Gastrocnemius medialis (tissue), 4 donors: ENCODE measurements at regions not wholly inside any gene's neighbourhood (a gene's known extent, or its start where the extent isn't known, plus 50 kb on each side); places are given as distances from the start of the nearest gene placed in this dataset.

Experiments
- ATAC-seq, 2 donors: fragments of 150-250 bp; one replicate each; pipeline ENCODE4 v1.9.1; 2016
- DNase-seq, 2 donors: peaks; one replicate each; pipeline ENCODE4 v3.0.0-alpha.2; 2019
- H3K27ac ChIP-seq, 4 donors: fragments of 200-600 bp; sonication (generic); 1 replicate in 1 of 4; 2 replicates in 3 of 4; pipeline ENCODE4 v1.5.1; 2016 to 2018; ENCODE audit warnings: mild to moderate bottlenecking in 2 of 4, moderate library complexity in 1 of 4
- H3K27me3 ChIP-seq, 3 donors: fragments of 200-600 bp; sonication (generic) in 2 of 3; 1 replicate in 1 of 3; 2 replicates in 2 of 3; pipeline versions ENCODE4 v1.5.1 to v1.6.0; 2016 to 2019; ENCODE audit warnings: mild to moderate bottlenecking in 1 of 3, moderate library complexity in 1 of 3
- H3K36me3 ChIP-seq, 2 donors: fragments of 200-600 bp; sonication (generic) in 1 of 2; one replicate each; pipeline ENCODE4 v1.5.1; 2017 to 2018
- H3K4me1 ChIP-seq, 2 donors: fragments of 200-600 bp; sonication (generic) in 1 of 2; one replicate each; pipeline ENCODE4 v1.5.1; 2016 to 2017; ENCODE audit warnings: mild to moderate bottlenecking in 2 of 2
- H3K4me3 ChIP-seq, 4 donors: fragments of 200-600 bp; sonication (generic) in 3 of 4; 1 replicate in 1 of 4; 2 replicates in 3 of 4; pipeline ENCODE4 v1.5.1; 2016 to 2019; ENCODE audit warnings: mild to moderate bottlenecking in 2 of 4
- H3K9me3 ChIP-seq, 3 donors: fragments of 200-600 bp; sonication (generic) in 2 of 3; 1 replicate in 1 of 3; 2 replicates in 2 of 3; pipeline ENCODE4 v1.5.1; 2016 to 2019
- POLR2A ChIP-seq, 2 donors: fragments of 450-650 bp; IDR thresholded peaks; one replicate each; pipeline ENCODE4 v1.6.1; 2017; ENCODE audit warnings: antibody characterized with exemption in 2 of 2, mild to moderate bottlenecking in 2 of 2, moderate library complexity in 2 of 2
- in situ Hi-C, 4 donors: fragments of 200-750 bp; cut with MboI; loops; one replicate each; pipeline versions ENCODE4 v1.15.0 to v1.8.0; 2017; ENCODE audit warnings: low sequenced_read_pairs in 4 of 4
- intact Hi-C: fragments of 100-400 bp; cut with DNase I; formaldehyde crosslinking; loops from one replicate; pipeline ENCODE4 v1.15.1; 2023; ENCODE audit warnings: low total_unique reads
- TF ChIP-seq, protein P1 (sequence below), 5 experiments: fragments of 450-650 bp in 3 of 5; fragments of 200-600 bp in 2 of 5; sonication (generic) in 2 of 5; IDR thresholded peaks in 4 of 5; conservative IDR thresholded peaks in 1 of 5; 1 replicate in 4 of 5; 2 replicates in 1 of 5; pipeline ENCODE4 v1.5.1; 2016 to 2019; ENCODE audit warnings: antibody characterized with exemption in 5 of 5, mild to moderate bottlenecking in 3 of 5, moderate library complexity in 3 of 5

DNA sequence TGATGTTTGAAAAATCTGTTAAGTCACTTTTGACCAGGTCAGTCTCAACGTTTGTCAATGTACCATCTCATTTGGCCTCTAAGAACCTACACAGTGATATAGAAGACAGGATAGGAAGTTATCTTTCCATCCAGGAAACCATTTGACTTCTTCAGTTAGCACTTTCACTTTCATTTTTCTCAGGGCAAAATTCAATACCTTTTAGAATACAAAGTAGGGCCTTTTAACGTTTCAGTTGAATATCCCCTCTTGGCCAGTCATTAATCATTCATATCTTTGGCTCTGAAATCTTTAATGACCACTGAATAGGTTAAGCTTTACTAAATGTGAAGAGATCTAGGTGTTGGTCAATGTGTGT, 101.1 kb upstream of the GNAQ start:
- Histone ChIP-seq H3K4me3 (no peak overlapping the region), H3K36me3 (no peaks in the 10 kb centered on the region), H3K27me3 (no peaks in the 10 kb centered on the region), H3K9me3 (no peaks in the 10 kb centered on the region), H3K27ac (no peak overlapping the region), H3K4me1 (no peaks in the 10 kb centered on the region)
- ATAC-seq (no peak), DNase-seq (no peak)
- intact Hi-C loops (no loop called here), in situ Hi-C loops (no loop called here)
- TF ChIP-seq, protein P1, sequence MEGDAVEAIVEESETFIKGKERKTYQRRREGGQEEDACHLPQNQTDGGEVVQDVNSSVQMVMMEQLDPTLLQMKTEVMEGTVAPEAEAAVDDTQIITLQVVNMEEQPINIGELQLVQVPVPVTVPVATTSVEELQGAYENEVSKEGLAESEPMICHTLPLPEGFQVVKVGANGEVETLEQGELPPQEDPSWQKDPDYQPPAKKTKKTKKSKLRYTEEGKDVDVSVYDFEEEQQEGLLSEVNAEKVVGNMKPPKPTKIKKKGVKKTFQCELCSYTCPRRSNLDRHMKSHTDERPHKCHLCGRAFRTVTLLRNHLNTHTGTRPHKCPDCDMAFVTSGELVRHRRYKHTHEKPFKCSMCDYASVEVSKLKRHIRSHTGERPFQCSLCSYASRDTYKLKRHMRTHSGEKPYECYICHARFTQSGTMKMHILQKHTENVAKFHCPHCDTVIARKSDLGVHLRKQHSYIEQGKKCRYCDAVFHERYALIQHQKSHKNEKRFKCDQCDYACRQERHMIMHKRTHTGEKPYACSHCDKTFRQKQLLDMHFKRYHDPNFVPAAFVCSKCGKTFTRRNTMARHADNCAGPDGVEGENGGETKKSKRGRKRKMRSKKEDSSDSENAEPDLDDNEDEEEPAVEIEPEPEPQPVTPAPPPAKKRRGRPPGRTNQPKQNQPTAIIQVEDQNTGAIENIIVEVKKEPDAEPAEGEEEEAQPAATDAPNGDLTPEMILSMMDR (IDR thresholded peaks at IDR 0.05 in 4 of 5, conservative IDR thresholded peaks at IDR 0.05 in 1 of 5): no peak
- TF ChIP-seq POLR2A (IDR thresholded peaks at IDR 0.05): no peak

DNA sequence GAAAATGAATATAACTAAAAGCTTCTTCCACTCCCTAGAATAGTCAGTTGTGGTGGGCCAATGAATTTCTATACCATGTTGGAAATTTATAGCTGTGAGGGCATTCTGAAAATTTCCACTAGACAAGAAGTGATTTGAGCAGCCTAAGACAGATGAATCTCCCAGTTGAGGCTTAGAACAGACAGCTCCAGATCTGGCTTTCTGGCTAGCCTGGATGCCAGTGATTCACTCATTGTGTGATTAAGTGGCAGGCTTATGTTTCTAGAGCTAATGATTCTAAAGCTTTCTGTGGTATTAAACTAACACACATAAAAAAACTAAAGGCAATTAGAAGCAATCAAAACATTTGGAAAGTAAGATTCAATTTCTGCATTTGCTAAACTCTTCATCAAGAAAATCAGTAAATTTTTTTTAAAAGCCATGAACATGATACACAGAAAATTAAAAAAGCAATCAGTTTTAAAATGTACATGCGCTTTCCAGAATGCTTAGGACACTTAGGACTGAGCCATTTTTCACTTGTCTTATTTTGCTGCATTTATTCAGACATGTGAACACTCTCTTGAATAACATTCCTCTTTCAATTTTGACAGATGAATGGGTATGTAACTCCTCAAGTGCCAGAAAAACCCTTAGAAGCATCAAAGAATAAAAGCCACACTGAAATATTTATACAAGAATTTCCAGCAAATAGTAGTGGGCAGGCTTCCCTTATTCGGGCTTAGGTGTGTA, 100.5 kb upstream of the GNAQ start:
- intact Hi-C loops (no loop called here), in situ Hi-C loops (no loop called here)
- ATAC-seq (no peak), DNase-seq (no peak)
- Histone ChIP-seq H3K4me3 (no peak overlapping the region), H3K4me1 (no peaks in the 10 kb centered on the region), H3K36me3 (no peaks in the 10 kb centered on the region), H3K9me3 (no peaks in the 10 kb centered on the region), H3K27ac (no peak overlapping the region), H3K27me3 (no peaks in the 10 kb centered on the region)
- TF ChIP-seq, protein P1 (IDR thresholded peaks at IDR 0.05 in 4 of 5, conservative IDR thresholded peaks at IDR 0.05 in 1 of 5): no peak
- TF ChIP-seq POLR2A (IDR thresholded peaks at IDR 0.05): no peak

DNA sequence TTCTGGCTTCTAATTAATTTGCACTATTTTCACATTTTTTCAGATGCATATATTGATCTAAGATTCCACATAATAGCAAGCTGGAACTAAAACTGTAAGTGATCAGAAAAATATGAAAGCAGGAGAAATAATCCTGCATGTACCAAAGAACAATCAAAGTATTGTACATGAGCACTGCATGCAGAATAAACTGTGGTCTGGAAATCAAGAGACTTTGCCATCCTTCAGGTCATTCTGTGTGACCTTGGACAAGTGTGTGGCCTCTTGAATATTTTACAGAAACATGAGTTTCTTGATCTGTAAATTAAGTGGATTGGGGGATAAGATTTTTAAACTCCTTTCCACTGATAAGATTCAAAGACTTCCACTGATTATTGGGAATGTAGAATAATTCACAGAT, 99.2 kb upstream of the GNAQ start:
- intact Hi-C loops: no loop called here
- DNase-seq (no peak), ATAC-seq (no peak)
- no peaks in the 10 kb centered on the region for H3K4me1 ChIP-seq
- in situ Hi-C loops: no loop called here
- H3K27me3 ChIP-seq: no peaks in the 10 kb centered on the region
- no peak overlapping the region for H3K27ac ChIP-seq
- no peaks in the 10 kb centered on the region for H3K36me3 ChIP-seq
- H3K4me3 ChIP-seq: no peak overlapping the region
- TF ChIP-seq, protein P1 (IDR thresholded peaks at IDR 0.05 in 4 of 5, conservative IDR thresholded peaks at IDR 0.05 in 1 of 5): no peak
- TF ChIP-seq POLR2A (IDR thresholded peaks at IDR 0.05): no peak
- H3K9me3 ChIP-seq: no peaks in the 10 kb centered on the region

DNA sequence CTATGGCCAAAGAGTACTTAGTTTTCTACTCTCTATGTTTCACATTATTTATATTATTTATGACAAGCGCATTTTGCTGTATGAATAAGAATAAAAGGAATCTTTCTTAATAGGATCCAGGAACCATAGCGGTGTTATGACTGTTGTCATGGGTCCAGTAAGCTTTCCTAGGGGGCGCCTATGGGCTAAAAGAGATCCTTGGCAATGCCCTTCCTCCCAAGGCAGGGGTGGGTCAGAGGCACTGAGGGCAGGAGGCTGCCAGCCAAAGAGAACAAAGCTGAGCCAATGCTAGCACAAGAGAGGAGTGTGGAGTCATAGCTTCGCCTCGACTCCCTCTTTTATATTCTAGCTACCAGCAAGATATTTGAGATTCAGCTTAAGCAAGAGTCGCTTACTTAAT, 98.4 kb upstream of the GNAQ start:
- DNase-seq: no peak
- in situ Hi-C loops: no loop called here
- H3K36me3 ChIP-seq: no peaks in the 10 kb centered on the region

More for the DNA sequence above, 98.4 kb upstream of the GNAQ start:
- H3K4me1 ChIP-seq: no peaks in the 10 kb centered on the region
- H3K9me3 ChIP-seq: no peaks in the 10 kb centered on the region
- intact Hi-C loops: no loop called here
- ATAC-seq: no peak
- H3K4me3 ChIP-seq: no peak overlapping the region
- no peaks in the 10 kb centered on the region for H3K27me3 ChIP-seq
- no peak for TF ChIP-seq POLR2A (IDR thresholded peaks at IDR 0.05)
- TF ChIP-seq, protein P1 (IDR thresholded peaks at IDR 0.05 in 4 of 5, conservative IDR thresholded peaks at IDR 0.05 in 1 of 5): no peak
- no peak overlapping the region for H3K27ac ChIP-seq
